Transverse colon (tissue), 3 donors: ENCODE measurements at regions not wholly inside any gene's neighbourhood (a gene's known extent, or its start where the extent isn't known, plus 50 kb on each side); places are given as distances from the start of the nearest gene placed in this dataset.

Source experiments
- EP300 ChIP-seq: sonication (generic); formaldehyde crosslinking; IDR thresholded peaks from one replicate; pipeline ENCODE4 v1.6.1; 2017; ENCODE audit warnings: antibody characterized with exemption, low read depth
- POLR2A ChIP-seq: fragments of 450-650 bp; IDR thresholded peaks from one replicate; pipeline ENCODE4 v1.6.1; 2016; ENCODE audit warnings: antibody characterized with exemption, mild to moderate bottlenecking, moderate library complexity
- POLR2AphosphoS5 ChIP-seq, 3 donors: sonication (generic); formaldehyde crosslinking; IDR thresholded peaks; one replicate each; pipeline ENCODE4 v1.6.1; 2016; ENCODE audit warnings: antibody characterized with exemption in 3 of 3

DNA sequence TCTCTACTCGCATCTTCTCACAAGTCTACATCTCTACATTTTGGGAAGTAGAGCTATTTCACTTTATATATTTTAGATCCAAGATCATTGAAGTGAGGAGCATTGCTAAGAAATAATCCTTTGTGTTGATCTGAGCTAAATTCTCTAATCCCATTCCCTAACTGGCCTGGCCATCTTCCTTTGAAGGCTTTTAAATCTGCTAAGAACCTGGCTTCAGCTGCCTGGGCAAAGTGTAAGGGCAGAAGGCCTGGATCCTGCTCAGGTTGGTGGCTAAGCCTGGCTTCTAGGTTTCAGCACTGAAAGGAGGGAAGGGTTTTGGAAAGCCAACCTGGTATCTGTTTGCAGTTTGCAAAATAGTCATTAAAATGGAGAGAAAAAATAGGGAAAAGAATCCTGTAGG, 167.6 kb downstream of the BRINP2 start:
- TF ChIP-seq POLR2A (no peak), EP300 (no peak), POLR2AphosphoS5 (IDR thresholded peaks at IDR 0.05) (no peak)
